Ovary (tissue), 3 donors: ENCODE measurements at regions not wholly inside any gene's neighbourhood (a gene's known extent, or its start where the extent isn't known, plus 50 kb on each side); places are given as distances from the start of the nearest gene placed in this dataset.

Experiments used
- CTCF ChIP-seq, 3 donors: fragments of 450-650 bp in 2 of 3; fragments of 200-600 bp in 1 of 3; IDR thresholded peaks; one replicate each; pipeline versions ENCODE4 v1.5.1 to v1.8.0; 2016 to 2022; ENCODE audit warnings: antibody characterized with exemption in 3 of 3, mild to moderate bottlenecking in 1 of 3
- POLR2A ChIP-seq: fragments of 450-650 bp; IDR thresholded peaks from one replicate; pipeline ENCODE4 v1.6.1; 2017; ENCODE audit warnings: antibody characterized with exemption, mild to moderate bottlenecking, moderate library complexity
- donor health status: DM: no; HTN: no; CAD: no.

GRCh38 chr9:23497137-23497504, 328.9 kb downstream of the ELAVL2 start:
- TF ChIP-seq POLR2A = no peak
- TF ChIP-seq CTCF (IDR thresholded peaks at IDR 0.05) = no peak
